K562 (cell line): ENCODE measurements at regions not wholly inside any gene's neighbourhood (a gene's known extent, or its start where the extent isn't known, plus 50 kb on each side); places are given as distances from the start of the nearest gene placed in this dataset.

Experiments used
- ATAC-seq: fragments of 200-7000 bp; cut with Tn5 transposase; 3 replicates; pipeline ENCODE4 v1.9.1; 2020; ENCODE audit warnings: moderate library complexity
- BruUV-seq: library from RNA; stranded (reverse); fragments of 400-500 nt; replicated peaks from 2 replicates; lab custom pipeline; 2021; lab: Mats Ljungman, UMichigan
- CTCF ChIA-PET: fragments of 300-600 bp; formaldehyde crosslinking; extraction: SDS; loops from one replicate; lab custom pipeline; 2021; ENCODE audit warnings: low intra/inter-chr PET ratio; lab: Yijun Ruan, JAX
- POLR2A ChIA-PET: fragments of 300-600, 350-650 bp; sonication (Branson Sonifier 250); formaldehyde crosslinking; extraction: SDS; loops from one replicate; lab custom pipeline; 2021; ENCODE audit warnings: antibody characterized with exemption, inconsistent platforms; lab: Yijun Ruan, JAX
- DNase-seq, 4 experiments: peaks; one replicate each; pipeline versions ENCODE4 v3.0.0 to v3.0.0-alpha.2; 2011 to 2018; ENCODE audit warnings: low spot score in 3 of 4, mixed read lengths in 3 of 4; ENCODE audit errors: extremely low read depth in 1 of 4
- FAIRE-seq: peaks from 2 replicates; lab custom pipeline; 2011; peaks lifted over from hg19 to GRCh38; lab: Jason Lieb, UNC
- H2AFZ ChIP-seq: 2 replicates; pipeline ENCODE4 v1.6.0; 2011; ENCODE audit warnings: low read depth, low read length, control low read depth, inconsistent platforms
- H3K27ac ChIP-seq: fragments of 200-600 bp; 3 replicates; pipeline ENCODE4 v1.8.0; 2011; ENCODE audit warnings: low read depth, mild to moderate bottlenecking, control low read depth, inconsistent platforms, low read length, moderate library complexity, mixed read lengths; ENCODE audit errors: extremely low read depth
- H3K27me3 ChIP-seq, 2 experiments: fragments of 300-600 bp in 1 of 2; 2 replicates in 1 of 2; 3 replicates in 1 of 2; pipeline versions ENCODE4 v1.6.0 to v1.8.0; 2011; ENCODE audit warnings: inconsistent platforms in 2 of 2, low read length in 2 of 2, mild to moderate bottlenecking in 1 of 2, mixed read lengths in 1 of 2, moderate library complexity in 1 of 2; ENCODE audit not compliant: control insufficient read depth in 2 of 2, insufficient read depth in 2 of 2
- H3K36me3 ChIP-seq: fragments of 300-600 bp; 3 replicates; pipeline ENCODE4 v1.8.0; 2011; ENCODE audit warnings: mild to moderate bottlenecking, low read length, inconsistent platforms; ENCODE audit not compliant: control insufficient read depth, insufficient read depth
- H3K4me1 ChIP-seq, 2 experiments: fragments of 200-600 bp in 1 of 2; replicated peaks in 1 of 2; 2 replicates in 1 of 2; 3 replicates in 1 of 2; pipeline versions ENCODE4 v1.5.1 to v1.8.0; 2011; ENCODE audit warnings: inconsistent platforms in 2 of 2, low read length in 2 of 2, mild to moderate bottlenecking in 1 of 2, mixed read lengths in 1 of 2, moderate library complexity in 1 of 2; ENCODE audit not compliant: control insufficient read depth in 2 of 2, insufficient read depth in 2 of 2
- H3K4me2 ChIP-seq: 2 replicates; pipeline ENCODE4 v1.6.1; 2011; ENCODE audit warnings: low read length, control low read depth, inconsistent platforms, mixed read lengths; ENCODE audit not compliant: insufficient read depth
- H3K4me3 ChIP-seq: fragments of 200-600 bp; sonication (generic), shearing (Covaris generic); 2 replicates; pipeline ENCODE4 v1.5.1; 2016; ENCODE audit warnings: control low read depth, inconsistent platforms
- H3K79me2 ChIP-seq: fragments of 200-600 bp; 3 replicates; pipeline ENCODE4 v1.8.0; 2011; ENCODE audit warnings: low read length, inconsistent platforms; ENCODE audit not compliant: control insufficient read depth, insufficient read depth
- H3K9ac ChIP-seq, 2 experiments: 2 replicates each; pipeline versions ENCODE4 v1.6.0 to v1.6.1; 2011; ENCODE audit warnings: low read depth in 2 of 2, low read length in 2 of 2, control low read depth in 1 of 2, inconsistent platforms in 1 of 2, mild to moderate bottlenecking in 1 of 2, mixed read lengths in 1 of 2; ENCODE audit not compliant: insufficient read depth in 1 of 2
- H3K9me1 ChIP-seq: one replicate; pipeline ENCODE4 v1.6.0; 2011; ENCODE audit warnings: inconsistent platforms, mild to moderate bottlenecking, low read length, moderate library complexity; ENCODE audit not compliant: control insufficient read depth, insufficient read depth
- H3K9me3 ChIP-seq: replicated peaks from 2 replicates; pipeline ENCODE4 v1.5.1; 2011; ENCODE audit warnings: low read depth, low read length, inconsistent platforms; ENCODE audit not compliant: control insufficient read depth, insufficient read depth
- H4K20me1 ChIP-seq: replicated peaks from 2 replicates; pipeline ENCODE4 v1.6.1; 2011; ENCODE audit warnings: low read length, inconsistent platforms, mixed read lengths; ENCODE audit not compliant: control insufficient read depth, insufficient read depth
- HDAC2 ChIP-seq: fragments of 450-650 bp; IDR thresholded peaks from 2 replicates; pipeline ENCODE4 v1.6.1; 2016; ENCODE audit warnings: mild to moderate bottlenecking
- MAFG ChIP-seq: fragments of 450-650 bp; conservative IDR thresholded peaks from 2 replicates; pipeline ENCODE4 v1.6.1; 2016; ENCODE audit warnings: missing genetic modification characterization, missing compliant biosample characterization
- RAD21 ChIP-seq, 2 experiments: fragments of 250-450 bp in 1 of 2; fragments of 450-650 bp in 1 of 2; sonication (Bioruptor Pico) in 1 of 2; formaldehyde crosslinking in 1 of 2; IDR thresholded peaks in 1 of 2; conservative IDR thresholded peaks in 1 of 2; 2 replicates each; pipeline versions ENCODE4 v1.4.0 to v1.8.0; 2020 to 2022; ENCODE audit warnings: mild to moderate bottlenecking in 2 of 2, moderate library complexity in 1 of 2
- RBM15 ChIP-seq: fragments of 200-400 bp; formaldehyde crosslinking; IDR thresholded peaks from 2 replicates; pipeline ENCODE4 v1.6.1; 2018; ENCODE audit warnings: mild to moderate bottlenecking, low read length, moderate library complexity; ENCODE audit not compliant: insufficient read depth
- ZNF175 ChIP-seq: fragments of 200-800 bp; sonication (Bioruptor generic); IDR thresholded peaks from 2 replicates; pipeline ENCODE4 v1.6.1; 2016; ENCODE audit warnings: low read depth, mild to moderate bottlenecking, missing genetic modification characterization, missing compliant biosample characterization
- ZNF239 ChIP-seq: fragments of 250-450 bp; sonication (Bioruptor Pico); IDR thresholded peaks from 2 replicates; pipeline ENCODE4 v1.4.0; 2020; ENCODE audit warnings: mild to moderate bottlenecking
- ZNF436 ChIP-seq: fragments of 250-450, 450-650 bp; sonication (Bioruptor Pico); formaldehyde crosslinking; IDR thresholded peaks from 2 replicates; pipeline ENCODE4 v1.7.0; 2020; ENCODE audit warnings: mild to moderate bottlenecking
- WGBS: fragments of 100-300 bp; shearing (Covaris generic); methylation state at CpG from one replicate; pipeline ENCODE4 v1.1.6; 2016; ENCODE audit warnings: low coverage, mixed read lengths; ENCODE audit not compliant: insufficient coverage; ENCODE audit errors: missing lambda C conversion rate; 5-methylcytosine and 5-hydroxymethylcytosine counted together
- in situ Hi-C: fragments of 300-500 bp; cut with MboI; formaldehyde crosslinking; loops from 4 replicates; pipeline ENCODE4 v1.15.0; 2018; ENCODE audit warnings: inconsistent platforms, mixed read lengths
- intact Hi-C: fragments of 100-400 bp; cut with micrococcal nuclease; formaldehyde crosslinking; loops from 2 replicates; pipeline ENCODE4 v1.14.2; 2022
- TF ChIP-seq, protein P1 (sequence below): fragments of 450-650 bp; IDR thresholded peaks from 2 replicates; pipeline ENCODE4 v1.6.1; 2016; ENCODE audit warnings: mild to moderate bottlenecking
- TF ChIP-seq, protein P2 (sequence below), 2 experiments: fragments of 450-650 bp; IDR thresholded peaks; 2 replicates each; pipeline ENCODE4 v1.6.1; 2016; ENCODE audit warnings: mild to moderate bottlenecking in 2 of 2, borderline replicate concordance in 1 of 2, low read depth in 1 of 2, moderate library complexity in 1 of 2
- TF ChIP-seq, protein P3 (sequence below): IDR thresholded peaks from 2 replicates; pipeline ENCODE4 v1.6.1; 2011; ENCODE audit not compliant: insufficient read length; ENCODE audit errors: extremely low read depth

DNA sequence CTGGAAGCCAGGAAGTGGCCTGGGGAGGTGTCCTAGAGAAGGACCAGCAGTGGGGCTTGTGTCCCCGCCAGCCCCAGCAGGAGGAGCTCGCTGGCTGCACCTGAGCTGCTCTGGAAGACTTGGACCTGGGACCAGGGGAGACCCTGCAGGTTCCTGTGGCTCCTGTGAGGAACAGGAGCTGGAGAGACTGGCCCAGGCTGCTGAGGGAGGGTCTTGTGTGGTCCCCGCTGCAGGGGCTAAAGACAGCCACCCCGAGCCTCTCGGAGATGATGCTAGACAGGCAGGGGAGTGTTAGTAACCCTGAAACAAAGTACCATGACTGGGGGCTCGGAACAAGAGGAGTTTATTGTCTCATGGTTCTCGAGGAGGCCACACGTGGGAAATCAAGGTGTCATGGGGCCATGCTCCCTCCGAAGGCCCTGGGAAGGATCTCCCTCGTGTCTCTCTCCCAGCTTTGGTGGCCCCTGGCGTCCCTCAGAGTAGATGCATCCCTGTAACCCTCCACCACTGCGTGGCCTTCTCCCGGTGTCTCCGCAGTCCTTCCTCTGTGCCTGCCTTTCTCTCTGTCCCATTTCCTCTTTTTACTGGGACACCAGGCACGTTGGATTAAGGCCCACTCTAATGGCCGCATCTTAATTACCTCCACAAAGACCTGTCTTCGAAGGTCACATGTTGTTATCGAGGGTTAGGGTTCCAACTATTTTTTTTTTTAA, 348.4 kb downstream of the GLRX3 start:
- peak in 1 of 4 experiments; percentile 1 for DNase-seq
- intact Hi-C loops (no loop called here), in situ Hi-C loops (no loop called here)
- CTCF ChIA-PET = no interaction called here
- H3K4me1 ChIP-seq = no peaks in the 10 kb centered on the region
- no peak overlapping the region for H3K4me3 ChIP-seq
- no peaks in the 10 kb centered on the region for H4K20me1 ChIP-seq
- POLR2A ChIA-PET = no interaction called here
- no peak overlapping the region for H3K9ac ChIP-seq
- H2AFZ ChIP-seq = no peak overlapping the region
- FAIRE-seq = no peak
- H3K9me1 ChIP-seq = no peaks in the 10 kb centered on the region
- BruUV-seq = no TSS peak
- 4% methylated on average over 14 of the region's 18 CpGs for WGBS
- H3K36me3 ChIP-seq = no peaks in the 10 kb centered on the region
- no peaks in the 10 kb centered on the region for H3K9me3 ChIP-seq
- ATAC-seq = no peak; the same call in 1 of the 3 replicates
- peaks cover 0 to 8% of the 10 kb centered on the region in 2 experiments; a peak in 2 of 5 replicates for H3K27me3 ChIP-seq
- no peaks in the 10 kb centered on the region for H3K79me2 ChIP-seq
- H3K4me2 ChIP-seq = no peak overlapping the region
- no peak overlapping the region for H3K27ac ChIP-seq
- TF ChIP-seq HDAC2 (no peak), RAD21 (CRISPR knock-in tag; conservative IDR thresholded peaks at IDR 0.05 in 1 of 2, IDR thresholded peaks at IDR 0.05 in 1 of 2) (0 out of 4 replicates have a peak, but pooled peaks of 1 of the 2 experiments have one; percentile 11), ZNF239 (CRISPR knock-in tag) (no peak), ZNF436 (CRISPR knock-in tag) (no peak), MAFG (tag) (no peak), ZNF175 (CRISPR knock-in tag) (no peak), RBM15 (no peak)
- TF ChIP-seq, protein P1, sequence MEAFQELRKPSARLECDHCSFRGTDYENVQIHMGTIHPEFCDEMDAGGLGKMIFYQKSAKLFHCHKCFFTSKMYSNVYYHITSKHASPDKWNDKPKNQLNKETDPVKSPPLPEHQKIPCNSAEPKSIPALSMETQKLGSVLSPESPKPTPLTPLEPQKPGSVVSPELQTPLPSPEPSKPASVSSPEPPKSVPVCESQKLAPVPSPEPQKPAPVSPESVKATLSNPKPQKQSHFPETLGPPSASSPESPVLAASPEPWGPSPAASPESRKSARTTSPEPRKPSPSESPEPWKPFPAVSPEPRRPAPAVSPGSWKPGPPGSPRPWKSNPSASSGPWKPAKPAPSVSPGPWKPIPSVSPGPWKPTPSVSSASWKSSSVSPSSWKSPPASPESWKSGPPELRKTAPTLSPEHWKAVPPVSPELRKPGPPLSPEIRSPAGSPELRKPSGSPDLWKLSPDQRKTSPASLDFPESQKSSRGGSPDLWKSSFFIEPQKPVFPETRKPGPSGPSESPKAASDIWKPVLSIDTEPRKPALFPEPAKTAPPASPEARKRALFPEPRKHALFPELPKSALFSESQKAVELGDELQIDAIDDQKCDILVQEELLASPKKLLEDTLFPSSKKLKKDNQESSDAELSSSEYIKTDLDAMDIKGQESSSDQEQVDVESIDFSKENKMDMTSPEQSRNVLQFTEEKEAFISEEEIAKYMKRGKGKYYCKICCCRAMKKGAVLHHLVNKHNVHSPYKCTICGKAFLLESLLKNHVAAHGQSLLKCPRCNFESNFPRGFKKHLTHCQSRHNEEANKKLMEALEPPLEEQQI = no peak
- TF ChIP-seq, protein P2, sequence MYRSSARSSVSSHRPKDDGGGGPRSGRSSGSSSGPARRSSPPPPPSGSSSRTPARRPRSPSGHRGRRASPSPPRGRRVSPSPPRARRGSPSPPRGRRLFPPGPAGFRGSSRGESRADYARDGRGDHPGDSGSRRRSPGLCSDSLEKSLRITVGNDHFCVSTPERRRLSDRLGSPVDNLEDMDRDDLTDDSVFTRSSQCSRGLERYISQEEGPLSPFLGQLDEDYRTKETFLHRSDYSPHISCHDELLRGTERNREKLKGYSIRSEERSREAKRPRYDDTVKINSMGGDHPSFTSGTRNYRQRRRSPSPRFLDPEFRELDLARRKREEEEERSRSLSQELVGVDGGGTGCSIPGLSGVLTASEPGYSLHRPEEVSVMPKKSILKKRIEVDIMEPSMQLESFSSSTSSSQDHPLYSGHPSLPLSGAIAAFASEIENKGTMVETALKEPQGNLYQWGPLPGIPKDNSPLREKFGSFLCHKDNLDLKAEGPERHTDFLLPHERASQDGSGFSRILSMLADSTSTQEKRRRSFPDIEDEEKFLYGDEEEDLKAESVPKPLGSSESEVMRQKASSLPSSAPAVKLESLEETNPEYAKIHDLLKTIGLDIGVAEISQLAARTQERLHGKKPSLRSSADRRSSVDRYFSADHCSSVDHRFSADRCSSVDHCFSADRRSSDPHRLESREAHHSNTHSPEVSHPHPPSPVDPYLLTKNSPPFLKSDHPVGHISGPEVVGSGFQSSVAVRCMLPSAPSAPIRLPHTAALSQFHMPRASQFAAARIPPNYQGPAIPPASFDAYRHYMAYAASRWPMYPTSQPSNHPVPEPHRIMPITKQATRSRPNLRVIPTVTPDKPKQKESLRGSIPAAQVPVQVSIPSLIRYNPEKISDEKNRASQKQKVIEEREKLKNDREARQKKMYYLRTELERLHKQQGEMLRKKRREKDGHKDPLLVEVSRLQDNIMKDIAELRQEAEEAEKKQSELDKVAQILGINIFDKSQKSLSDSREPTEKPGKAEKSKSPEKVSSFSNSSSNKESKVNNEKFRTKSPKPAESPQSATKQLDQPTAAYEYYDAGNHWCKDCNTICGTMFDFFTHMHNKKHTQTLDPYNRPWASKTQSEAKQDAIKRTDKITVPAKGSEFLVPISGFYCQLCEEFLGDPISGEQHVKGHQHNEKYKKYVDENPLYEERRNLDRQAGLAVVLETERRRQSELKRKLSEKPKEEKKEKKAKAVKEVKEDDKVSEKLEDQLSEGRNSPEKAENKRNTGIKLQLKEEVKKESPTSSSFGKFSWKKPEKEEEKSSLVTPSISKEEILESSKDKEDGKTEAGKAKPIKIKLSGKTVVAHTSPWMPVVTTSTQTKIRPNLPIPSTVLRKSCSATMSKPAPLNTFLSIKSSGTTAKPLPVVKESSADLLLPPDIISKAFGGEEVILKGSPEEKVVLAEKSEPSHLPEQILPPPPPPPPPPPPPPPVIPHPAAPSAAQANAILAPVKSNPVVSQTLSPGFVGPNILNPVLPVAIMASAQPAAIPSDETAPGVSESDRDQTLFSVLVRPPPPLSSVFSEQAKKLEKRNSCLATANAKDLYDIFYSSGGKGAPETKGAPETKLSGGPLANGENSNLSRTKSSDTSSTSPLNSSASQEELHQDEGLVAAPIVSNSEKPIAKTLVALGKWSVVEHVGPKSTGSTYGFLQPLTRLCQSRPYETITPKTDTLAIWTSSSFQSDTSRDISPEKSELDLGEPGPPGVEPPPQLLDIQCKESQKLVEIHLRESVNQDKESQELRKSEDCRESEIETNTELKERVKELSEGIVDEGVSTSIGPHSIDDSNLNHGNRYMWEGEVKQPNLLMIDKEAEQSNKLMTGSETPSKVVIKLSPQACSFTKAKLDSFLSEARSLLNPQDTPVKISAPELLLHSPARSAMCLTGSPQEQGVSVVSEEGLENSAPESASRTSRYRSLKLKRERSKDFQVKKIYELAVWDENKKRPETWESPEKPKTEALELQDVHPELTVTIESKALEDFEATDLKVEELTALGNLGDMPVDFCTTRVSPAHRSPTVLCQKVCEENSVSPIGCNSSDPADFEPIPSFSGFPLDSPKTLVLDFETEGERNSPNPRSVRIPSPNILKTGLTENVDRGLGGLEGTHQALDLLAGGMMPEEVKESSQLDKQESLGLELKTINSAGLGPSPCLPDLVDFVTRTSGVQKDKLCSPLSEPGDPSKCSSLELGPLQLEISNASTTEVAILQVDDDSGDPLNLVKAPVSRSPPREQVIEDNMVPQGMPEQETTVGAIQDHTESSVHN (IDR thresholded peaks at IDR 0.05; ENCODE audit: borderline replicate concordance in 1 of 2, low read depth in 1 of 2) = no peak
- TF ChIP-seq, protein P3, sequence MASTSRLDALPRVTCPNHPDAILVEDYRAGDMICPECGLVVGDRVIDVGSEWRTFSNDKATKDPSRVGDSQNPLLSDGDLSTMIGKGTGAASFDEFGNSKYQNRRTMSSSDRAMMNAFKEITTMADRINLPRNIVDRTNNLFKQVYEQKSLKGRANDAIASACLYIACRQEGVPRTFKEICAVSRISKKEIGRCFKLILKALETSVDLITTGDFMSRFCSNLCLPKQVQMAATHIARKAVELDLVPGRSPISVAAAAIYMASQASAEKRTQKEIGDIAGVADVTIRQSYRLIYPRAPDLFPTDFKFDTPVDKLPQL = no peak
